GM12874 (cell line): ENCODE measurements at regions not wholly inside any gene's neighbourhood (a gene's known extent, or its start where the extent isn't known, plus 50 kb on each side); places are given as distances from the start of the nearest gene placed in this dataset.

Experiments
- CTCF ChIP-seq: IDR thresholded peaks from 2 replicates; pipeline ENCODE4 v1.5.1; 2011; ENCODE audit warnings: low read depth, mild to moderate bottlenecking, control low read depth, low read length, moderate library complexity; ENCODE audit not compliant: insufficient read depth

- no peak for TF ChIP-seq CTCF
These were observed 64.1 kb upstream of the TENM3 start for GRCh38 chr4:182179105-182179504.

- TF ChIP-seq CTCF = no peak
These were observed 63.5 kb upstream of the TENM3 start for GRCh38 chr4:182179751-182180150.

- TF ChIP-seq CTCF = no peak
These were observed 57.7 kb upstream of the TENM3 start for GRCh38 chr4:182185491-182185890.

GRCh38 chr4:182187674-182188073, 55.5 kb upstream of the TENM3 start:
- no peak for TF ChIP-seq CTCF

- TF ChIP-seq CTCF = no peak
These were observed 54.6 kb upstream of the TENM3 start for GRCh38 chr4:182188622-182189021.

- no peak for TF ChIP-seq CTCF
These were observed 53.9 kb upstream of the TENM3 start for GRCh38 chr4:182189103-182189878.

- TF ChIP-seq CTCF = no peak
These were observed 52.9 kb upstream of the TENM3 start for GRCh38 chr4:182190306-182190705.
